ENCODE measurements at regions not wholly inside any gene's neighbourhood (a gene's known extent, or its start where the extent isn't known, plus 50 kb on each side); places are given as distances from the start of the nearest gene placed in this dataset.

DNA sequence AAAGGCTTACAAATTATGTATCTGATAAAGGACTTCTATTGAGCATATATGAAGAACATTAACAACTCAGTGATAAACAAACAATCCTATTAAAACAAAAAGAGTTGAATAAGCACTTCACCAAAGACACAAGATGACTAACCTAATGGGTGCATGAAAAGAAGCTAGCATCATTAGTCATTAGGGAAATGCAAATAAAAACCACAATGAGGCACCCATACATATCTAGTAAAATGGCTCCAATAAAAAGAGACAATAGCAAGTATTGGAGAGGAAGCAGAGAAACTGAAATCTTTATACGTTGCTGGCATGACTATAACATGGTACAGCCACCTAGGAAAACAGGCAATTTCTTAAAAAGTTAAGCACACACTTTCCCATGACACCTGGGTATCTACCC is 77.6 kb upstream of the ZMIZ1 start:
- ChIA-PET POLR2A (ENCODE audit: low non-redundant PET) (no interaction called here), CTCF (no interaction called here)
- H3K9me3 ChIP-seq (ENCODE audit: low read depth, low read length, poor library complexity, severe bottlenecking) = no peaks in the 10 kb centered on the region
- no peaks in the 10 kb centered on the region for H3K27me3 ChIP-seq (replicated peaks; ENCODE audit: insufficient read depth, low read depth, low read length, poor library complexity)
- intact Hi-C loops (cut with micrococcal nuclease; ENCODE audit: unreplicated experiment) = no loop called here
- no peak overlapping the region for H3K4me3 ChIP-seq (ENCODE audit: low read depth, low read length, poor library complexity, severe bottlenecking)
- no peak overlapping the region for H3K27ac ChIP-seq (ENCODE audit: low read depth, low read length, poor library complexity, severe bottlenecking)
- H3K4me1 ChIP-seq (ENCODE audit: insufficient read depth, low read length, poor library complexity, severe bottlenecking) = peaks cover 9% of the 10 kb centered on the region
- H3K36me3 ChIP-seq (ENCODE audit: insufficient read depth, low read length, poor library complexity, severe bottlenecking) = no peaks in the 10 kb centered on the region
- BruUV-seq (replicated peaks) = no TSS peak
- no peak for TF ChIP-seq EZH2 (IDR thresholded peaks at IDR 0.05; ENCODE audit: borderline replicate concordance, low read depth, low read length, poor library complexity, severe bottlenecking)
- TF ChIP-seq, protein P1, sequence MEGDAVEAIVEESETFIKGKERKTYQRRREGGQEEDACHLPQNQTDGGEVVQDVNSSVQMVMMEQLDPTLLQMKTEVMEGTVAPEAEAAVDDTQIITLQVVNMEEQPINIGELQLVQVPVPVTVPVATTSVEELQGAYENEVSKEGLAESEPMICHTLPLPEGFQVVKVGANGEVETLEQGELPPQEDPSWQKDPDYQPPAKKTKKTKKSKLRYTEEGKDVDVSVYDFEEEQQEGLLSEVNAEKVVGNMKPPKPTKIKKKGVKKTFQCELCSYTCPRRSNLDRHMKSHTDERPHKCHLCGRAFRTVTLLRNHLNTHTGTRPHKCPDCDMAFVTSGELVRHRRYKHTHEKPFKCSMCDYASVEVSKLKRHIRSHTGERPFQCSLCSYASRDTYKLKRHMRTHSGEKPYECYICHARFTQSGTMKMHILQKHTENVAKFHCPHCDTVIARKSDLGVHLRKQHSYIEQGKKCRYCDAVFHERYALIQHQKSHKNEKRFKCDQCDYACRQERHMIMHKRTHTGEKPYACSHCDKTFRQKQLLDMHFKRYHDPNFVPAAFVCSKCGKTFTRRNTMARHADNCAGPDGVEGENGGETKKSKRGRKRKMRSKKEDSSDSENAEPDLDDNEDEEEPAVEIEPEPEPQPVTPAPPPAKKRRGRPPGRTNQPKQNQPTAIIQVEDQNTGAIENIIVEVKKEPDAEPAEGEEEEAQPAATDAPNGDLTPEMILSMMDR (conservative IDR thresholded peaks at IDR 0.05; ENCODE audit: low read depth, low read length) = no peak
- no peak for DNase-seq (ENCODE audit: low spot score)

DNA sequence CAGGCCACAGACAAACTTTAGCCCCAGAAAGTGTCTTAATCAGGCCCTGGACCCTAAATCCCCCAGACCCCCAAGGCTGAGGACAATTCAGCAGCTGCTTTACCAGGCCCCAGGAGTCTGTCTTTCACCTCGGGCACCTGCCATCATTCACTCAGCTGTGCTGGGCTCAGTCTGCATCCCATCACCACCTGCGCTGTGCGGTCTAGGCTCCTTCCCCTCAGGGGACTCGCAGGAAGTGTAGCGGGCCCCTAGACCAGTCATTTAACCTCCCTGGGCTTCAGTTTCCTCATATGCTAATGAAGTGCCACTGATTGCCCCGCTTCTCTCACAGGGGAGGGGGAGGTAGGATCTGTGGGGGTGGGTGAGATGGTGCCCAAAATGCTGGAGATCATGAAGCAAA is 76.4 kb upstream of the ZMIZ1 start:
- H3K27me3 ChIP-seq (replicated peaks; ENCODE audit: insufficient read depth, low read depth, low read length, poor library complexity) = no peaks in the 10 kb centered on the region
- TF ChIP-seq, protein P1 (conservative IDR thresholded peaks at IDR 0.05; ENCODE audit: low read depth, low read length) = no peak
- TF ChIP-seq EZH2 (IDR thresholded peaks at IDR 0.05; ENCODE audit: borderline replicate concordance, low read depth, low read length, poor library complexity, severe bottlenecking) = no peak
- BruUV-seq (replicated peaks) = no TSS peak
- H3K4me1 ChIP-seq (ENCODE audit: insufficient read depth, low read length, poor library complexity, severe bottlenecking) = peaks cover 14% of the 10 kb centered on the region
- no peaks in the 10 kb centered on the region for H3K36me3 ChIP-seq (ENCODE audit: insufficient read depth, low read length, poor library complexity, severe bottlenecking)
- CTCF ChIA-PET = no interaction called here
- H3K27ac ChIP-seq (ENCODE audit: low read depth, low read length, poor library complexity, severe bottlenecking) = no peak overlapping the region
- POLR2A ChIA-PET (ENCODE audit: low non-redundant PET) = no interaction called here
- no peak overlapping the region for H3K4me3 ChIP-seq (ENCODE audit: low read depth, low read length, poor library complexity, severe bottlenecking)
- intact Hi-C loops (cut with micrococcal nuclease; ENCODE audit: unreplicated experiment) = no loop called here
- DNase-seq (ENCODE audit: low spot score) = no peak
- H3K9me3 ChIP-seq (ENCODE audit: low read depth, low read length, poor library complexity, severe bottlenecking) = no peaks in the 10 kb centered on the region

DNA sequence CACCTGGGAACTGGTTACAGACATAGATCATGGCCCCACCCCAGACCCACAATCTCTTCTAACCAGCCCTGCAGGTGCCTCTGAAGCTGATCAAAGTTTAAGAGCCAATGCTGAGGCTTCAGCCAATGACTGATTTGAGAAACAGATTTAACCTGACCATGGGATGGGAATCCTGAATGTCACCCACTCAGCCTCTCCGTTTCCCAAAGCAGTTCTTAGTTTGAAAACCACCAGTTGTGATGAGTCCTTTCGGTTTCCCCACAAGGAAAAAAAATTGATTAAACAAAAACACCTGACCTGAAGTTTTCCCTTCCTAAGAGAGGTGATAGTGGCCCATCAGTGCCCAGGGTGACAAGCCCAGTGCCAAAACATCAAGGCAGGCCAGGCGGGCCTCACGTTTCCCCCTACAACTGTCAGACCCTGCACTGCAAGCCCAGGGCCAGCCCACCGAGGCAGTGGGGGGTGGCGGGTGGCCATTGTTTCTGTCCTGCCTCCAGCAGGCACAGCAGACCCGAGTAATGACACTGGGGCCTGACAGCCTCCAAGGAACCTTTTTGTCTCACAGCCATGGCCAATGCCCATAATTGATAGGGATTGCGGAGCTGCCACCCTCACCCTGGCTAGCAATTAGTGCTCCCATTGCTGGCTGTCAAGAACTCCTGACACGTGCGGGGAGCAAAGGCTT is 75.4 kb upstream of the ZMIZ1 start:
- no peak overlapping the region for H3K4me3 ChIP-seq (ENCODE audit: low read depth, low read length, poor library complexity, severe bottlenecking)
- no peak for TF ChIP-seq EZH2 (IDR thresholded peaks at IDR 0.05; ENCODE audit: borderline replicate concordance, low read depth, low read length, poor library complexity, severe bottlenecking)
- TF ChIP-seq, protein P1 (conservative IDR thresholded peaks at IDR 0.05; ENCODE audit: low read depth, low read length) = no peak
- POLR2A ChIA-PET (ENCODE audit: low non-redundant PET) = no interaction called here
- no peak for DNase-seq (ENCODE audit: low spot score)
- H3K27ac ChIP-seq (ENCODE audit: low read depth, low read length, poor library complexity, severe bottlenecking) = no peak overlapping the region
- intact Hi-C loops (cut with micrococcal nuclease; ENCODE audit: unreplicated experiment) = no loop called here
- H3K9me3 ChIP-seq (ENCODE audit: low read depth, low read length, poor library complexity, severe bottlenecking) = no peaks in the 10 kb centered on the region
- no TSS peak for BruUV-seq (replicated peaks)
- H3K4me1 ChIP-seq (ENCODE audit: insufficient read depth, low read length, poor library complexity, severe bottlenecking) = peaks cover 14% of the 10 kb centered on the region
- no peaks in the 10 kb centered on the region for H3K36me3 ChIP-seq (ENCODE audit: insufficient read depth, low read length, poor library complexity, severe bottlenecking)
- CTCF ChIA-PET = no interaction called here
- no peaks in the 10 kb centered on the region for H3K27me3 ChIP-seq (replicated peaks; ENCODE audit: insufficient read depth, low read depth, low read length, poor library complexity)
